Testis (tissue), 2 donors: ENCODE measurements at regions not wholly inside any gene's neighbourhood (a gene's known extent, or its start where the extent isn't known, plus 50 kb on each side); places are given as distances from the start of the nearest gene placed in this dataset.

Experiments
- DNase-seq: peaks from one replicate; pipeline ENCODE4 v3.0.0-alpha.2; 2019
- H3K27ac ChIP-seq, 2 donors: fragments of 200-600 bp; sonication (generic); one replicate each; pipeline ENCODE4 v1.5.1; 2019
- H3K27me3 ChIP-seq: fragments of 200-600 bp; sonication (generic); one replicate; pipeline ENCODE4 v1.5.1; 2019
- H3K36me3 ChIP-seq: fragments of 200-600 bp; sonication (generic); one replicate; pipeline ENCODE4 v1.5.1; 2017; ENCODE audit warnings: low read depth; ENCODE audit errors: missing control alignments
- H3K4me1 ChIP-seq: fragments of 200-600 bp; sonication (generic); one replicate; pipeline ENCODE4 v1.5.1; 2019
- H3K4me3 ChIP-seq, 2 donors: fragments of 200-600 bp; sonication (generic); one replicate each; pipeline ENCODE4 v1.5.1; 2017 to 2019
- H3K9me3 ChIP-seq: fragments of 200-600 bp; sonication (generic); one replicate; pipeline ENCODE4 v1.5.1; 2017
- POLR2A ChIP-seq: fragments of 450-650 bp; IDR thresholded peaks from one replicate; pipeline ENCODE4 v1.6.1; 2017; ENCODE audit warnings: antibody characterized with exemption, mild to moderate bottlenecking, moderate library complexity
- WGBS, 2 donors: methylation state at CpG; one replicate each; pipeline ENCODE4 v1.1.5; 2018; 5-methylcytosine and 5-hydroxymethylcytosine counted together
- intact Hi-C: fragments of 100-400 bp; cut with DNase I; formaldehyde crosslinking; loops from one replicate; pipeline ENCODE4 v1.15.1; 2023; ENCODE audit warnings: low total_unique reads
- TF ChIP-seq, protein P1 (sequence below), 3 experiments: fragments of 450-650 bp in 2 of 3; fragments of 200-600 bp in 1 of 3; sonication (generic) in 1 of 3; IDR thresholded peaks; one replicate each; pipeline ENCODE4 v1.5.1; 2016 to 2019; ENCODE audit warnings: antibody characterized with exemption in 3 of 3, mild to moderate bottlenecking in 2 of 3, moderate library complexity in 1 of 3

DNA sequence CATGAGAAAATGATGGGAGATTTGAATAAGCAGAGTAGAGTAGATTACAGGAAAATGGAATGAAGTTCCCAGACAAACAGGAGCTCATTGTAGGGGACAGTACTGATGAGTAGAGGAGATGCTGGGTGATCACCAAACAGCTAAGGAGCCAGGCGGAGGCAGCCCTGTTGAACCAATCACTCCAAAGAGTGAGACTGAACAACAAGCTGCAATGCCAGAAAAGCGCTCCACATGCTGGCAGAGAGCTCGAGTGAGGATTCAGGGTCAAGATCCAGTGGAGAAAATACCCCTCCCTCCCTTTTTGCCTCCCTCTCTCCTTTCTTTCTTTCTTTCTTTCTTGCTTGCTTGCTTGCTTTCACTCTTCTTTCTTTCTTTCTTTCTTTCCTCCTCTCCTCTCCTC lies 133.3 kb downstream of the PFKFB3 start:
- WGBS, 2 donors = 81 to 85% methylated on average over 3 of the region's 3 CpGs
- TF ChIP-seq POLR2A = no peak
- TF ChIP-seq, protein P1, sequence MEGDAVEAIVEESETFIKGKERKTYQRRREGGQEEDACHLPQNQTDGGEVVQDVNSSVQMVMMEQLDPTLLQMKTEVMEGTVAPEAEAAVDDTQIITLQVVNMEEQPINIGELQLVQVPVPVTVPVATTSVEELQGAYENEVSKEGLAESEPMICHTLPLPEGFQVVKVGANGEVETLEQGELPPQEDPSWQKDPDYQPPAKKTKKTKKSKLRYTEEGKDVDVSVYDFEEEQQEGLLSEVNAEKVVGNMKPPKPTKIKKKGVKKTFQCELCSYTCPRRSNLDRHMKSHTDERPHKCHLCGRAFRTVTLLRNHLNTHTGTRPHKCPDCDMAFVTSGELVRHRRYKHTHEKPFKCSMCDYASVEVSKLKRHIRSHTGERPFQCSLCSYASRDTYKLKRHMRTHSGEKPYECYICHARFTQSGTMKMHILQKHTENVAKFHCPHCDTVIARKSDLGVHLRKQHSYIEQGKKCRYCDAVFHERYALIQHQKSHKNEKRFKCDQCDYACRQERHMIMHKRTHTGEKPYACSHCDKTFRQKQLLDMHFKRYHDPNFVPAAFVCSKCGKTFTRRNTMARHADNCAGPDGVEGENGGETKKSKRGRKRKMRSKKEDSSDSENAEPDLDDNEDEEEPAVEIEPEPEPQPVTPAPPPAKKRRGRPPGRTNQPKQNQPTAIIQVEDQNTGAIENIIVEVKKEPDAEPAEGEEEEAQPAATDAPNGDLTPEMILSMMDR (IDR thresholded peaks at IDR 0.05) = no peak
- no peak for DNase-seq

DNA sequence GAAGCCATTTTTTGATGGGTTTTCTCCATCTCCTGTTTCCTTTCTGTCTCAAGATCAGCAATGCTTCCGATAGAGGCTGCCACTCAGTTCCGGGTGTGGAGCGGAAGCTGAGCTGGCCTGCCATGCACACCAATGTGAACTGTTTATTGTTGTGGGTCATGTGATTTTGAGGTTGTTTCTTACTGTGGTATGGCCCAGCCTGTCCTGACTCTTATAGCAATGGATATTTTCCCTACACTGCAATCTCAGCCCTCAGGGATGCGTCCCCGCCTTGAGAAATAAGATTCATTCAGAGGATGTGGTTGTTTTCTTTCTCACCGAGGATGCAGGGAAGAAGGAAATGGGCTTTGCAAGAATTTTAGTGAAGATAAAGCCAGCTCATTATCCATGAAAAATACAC lies 134.7 kb downstream of the PFKFB3 start:
- 86 to 91% methylated on average over 6 of the region's 6 CpGs for WGBS, 2 donors

More for the DNA sequence above, 133.3 kb downstream of the PFKFB3 start:
- intact Hi-C loops = no loop called here
- Histone ChIP-seq H3K4me3 (no peak overlapping the region), H3K36me3 (no peaks in the 10 kb centered on the region), H3K27me3 (no peaks in the 10 kb centered on the region), H3K9me3 (no peaks in the 10 kb centered on the region), H3K27ac (no peak overlapping the region), H3K4me1 (no peaks in the 10 kb centered on the region)

GRCh38 chr10:6338361-6338760 lies 135.6 kb downstream of the PFKFB3 start:
- no peak for TF ChIP-seq POLR2A
- TF ChIP-seq, protein P1 (IDR thresholded peaks at IDR 0.05) = no peak
- Histone ChIP-seq H3K4me1 (no peaks in the 10 kb centered on the region), H3K36me3 (no peaks in the 10 kb centered on the region), H3K27ac (no peak overlapping the region), H3K27me3 (no peaks in the 10 kb centered on the region), H3K9me3 (no peaks in the 10 kb centered on the region), H3K4me3 (no peak overlapping the region)
- intact Hi-C loops = no loop called here
- WGBS, 2 donors = 82 to 87% methylated on average over 7 of the region's 7 CpGs
- no peak for DNase-seq

More for the DNA sequence above, 134.7 kb downstream of the PFKFB3 start:
- intact Hi-C loops = no loop called here
- no peak for DNase-seq
- Histone ChIP-seq H3K4me3 (no peak overlapping the region), H3K27ac (no peak overlapping the region), H3K9me3 (no peaks in the 10 kb centered on the region), H3K36me3 (no peaks in the 10 kb centered on the region), H3K27me3 (no peaks in the 10 kb centered on the region), H3K4me1 (no peaks in the 10 kb centered on the region)
- TF ChIP-seq POLR2A = no peak
- TF ChIP-seq, protein P1 (IDR thresholded peaks at IDR 0.05) = no peak

DNA sequence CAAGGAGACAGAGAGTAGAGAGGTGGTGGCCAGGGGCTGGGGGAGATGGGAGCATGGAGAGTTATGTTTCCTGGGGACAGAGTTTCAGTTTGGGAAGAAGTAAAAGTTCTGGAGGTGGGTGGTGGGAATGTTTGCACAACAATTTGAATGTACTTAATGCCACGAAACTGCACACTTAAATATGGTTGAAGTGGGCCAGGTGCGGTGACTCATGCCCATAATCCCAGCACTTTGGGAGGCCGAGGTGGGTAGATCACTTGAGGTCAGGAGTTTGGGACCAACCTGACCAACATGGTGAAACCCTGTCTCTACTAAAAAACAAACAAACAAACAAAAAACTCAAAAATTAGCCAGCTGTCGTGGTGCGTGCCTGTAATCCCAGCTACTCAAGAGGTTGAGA lies 137.2 kb downstream of the PFKFB3 start:
- Histone ChIP-seq H3K27ac (no peak overlapping the region), H3K27me3 (no peaks in the 10 kb centered on the region), H3K9me3 (no peaks in the 10 kb centered on the region), H3K4me3 (no peak overlapping the region), H3K36me3 (no peaks in the 10 kb centered on the region), H3K4me1 (no peaks in the 10 kb centered on the region)
- intact Hi-C loops = no loop called here
- 92% methylated on average over 5 of the region's 5 CpGs for WGBS, 2 donors
- TF ChIP-seq, protein P1 (IDR thresholded peaks at IDR 0.05) = no peak
- TF ChIP-seq POLR2A = no peak
- DNase-seq = no peak

GRCh38 chr10:6342096-6342685 lies 139.5 kb downstream of the PFKFB3 start:
- no peak for DNase-seq
- WGBS, 2 donors = 63 to 67% methylated on average over 10 of the region's 10 CpGs
- H3K4me3 ChIP-seq = no peak overlapping the region
- H3K4me1 ChIP-seq = peaks cover 3% of the 10 kb centered on the region
- H3K36me3 ChIP-seq = no peaks in the 10 kb centered on the region
- no peaks in the 10 kb centered on the region for H3K27me3 ChIP-seq
- no peak overlapping the region for H3K27ac ChIP-seq
- H3K9me3 ChIP-seq = no peaks in the 10 kb centered on the region
- TF ChIP-seq, protein P1 (IDR thresholded peaks at IDR 0.05) = no peak
- TF ChIP-seq POLR2A = no peak
- intact Hi-C loops = no loop called here
